T-helper 17 cell (primary cell): ENCODE measurements at regions not wholly inside any gene's neighbourhood (a gene's known extent, or its start where the extent isn't known, plus 50 kb on each side); places are given as distances from the start of the nearest gene placed in this dataset.

Experiments
- ATAC-seq: fragments of 150-1000 bp; cut with Tn5 transposase; 2 replicates; pipeline ENCODE4 v1.10.0; 2021; ENCODE audit warnings: mild to moderate bottlenecking, moderate library complexity
- DNase-seq, 3 donors: peaks; one replicate each; pipeline versions ENCODE4 v3.0.0 to v3.0.0-alpha.2; 2020 to 2021
- H3K9me3 ChIP-seq: one replicate; pipeline ENCODE4 v1.7.0; 2013; ENCODE audit warnings: low read length, mild to moderate bottlenecking; ENCODE audit not compliant: control insufficient read depth, poor library complexity, severe bottlenecking
- H3K27ac Mint-ChIP-seq: one replicate; pipeline ENCODE4 v1.8.0; 2022; ENCODE audit warnings: mild to moderate bottlenecking, moderate library complexity, mixed read lengths
- H3K27me3 Mint-ChIP-seq: one replicate; pipeline ENCODE4 v1.8.0; 2022; ENCODE audit warnings: mixed read lengths
- H3K36me3 Mint-ChIP-seq: one replicate; pipeline ENCODE4 v1.8.0; 2022; ENCODE audit warnings: low read depth, mixed read lengths
- H3K4me1 Mint-ChIP-seq: one replicate; pipeline ENCODE4 v1.8.0; 2022; ENCODE audit warnings: mild to moderate bottlenecking, mixed read lengths
- H3K4me3 Mint-ChIP-seq: one replicate; pipeline ENCODE4 v1.8.0; 2022; ENCODE audit warnings: mild to moderate bottlenecking, moderate library complexity, mixed read lengths

DNA sequence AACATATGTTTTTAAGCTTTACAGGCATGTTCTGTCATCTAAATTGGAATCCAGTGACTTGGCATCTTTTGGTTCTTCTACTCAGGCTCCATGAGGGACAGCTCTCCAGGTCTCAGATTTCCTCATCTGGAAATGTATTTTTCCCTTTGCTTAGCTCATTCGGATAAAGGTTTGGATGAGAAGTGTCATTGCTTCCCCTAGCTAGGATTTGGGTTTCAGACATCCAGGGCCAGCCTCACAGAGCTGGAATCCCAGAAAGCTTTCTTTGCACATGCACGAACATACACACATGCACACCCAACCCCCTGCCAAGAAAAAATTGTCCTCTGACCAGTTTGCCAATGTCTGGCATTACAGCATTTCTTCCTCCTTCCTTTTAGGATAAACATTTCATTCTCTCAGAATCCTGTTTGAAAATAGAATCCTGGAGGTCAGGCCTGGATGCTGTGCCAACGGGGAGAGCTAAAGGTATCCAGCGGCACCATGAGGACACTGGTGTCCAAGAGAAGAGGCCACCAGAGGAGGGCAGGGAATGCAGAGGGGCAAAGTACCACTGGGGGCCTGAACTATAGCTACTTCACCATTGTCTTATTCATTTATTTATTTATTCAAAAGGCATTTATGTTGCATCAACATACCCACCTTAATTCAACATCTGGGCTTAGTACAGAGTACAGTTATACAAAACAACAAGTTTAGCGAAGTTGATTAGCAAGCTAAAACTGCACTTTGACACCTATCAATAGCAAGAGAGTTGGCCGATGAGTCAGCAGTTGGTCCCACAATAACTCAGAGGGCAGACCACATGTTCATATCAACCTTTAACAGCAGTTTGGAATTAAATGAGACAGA, 97.9 kb upstream of the ATL2 start:
- Mint-ChIP-seq H3K4me3 (no peak overlapping the region), H3K27ac (no peak overlapping the region), H3K36me3 (peaks cover 11% of the 10 kb centered on the region), H3K4me1 (peaks cover 5% of the 10 kb centered on the region), H3K27me3 (peaks cover 31% of the 10 kb centered on the region)
- H3K9me3 ChIP-seq: no peaks in the 10 kb centered on the region
- no peak for DNase-seq
- no peak for ATAC-seq

DNA sequence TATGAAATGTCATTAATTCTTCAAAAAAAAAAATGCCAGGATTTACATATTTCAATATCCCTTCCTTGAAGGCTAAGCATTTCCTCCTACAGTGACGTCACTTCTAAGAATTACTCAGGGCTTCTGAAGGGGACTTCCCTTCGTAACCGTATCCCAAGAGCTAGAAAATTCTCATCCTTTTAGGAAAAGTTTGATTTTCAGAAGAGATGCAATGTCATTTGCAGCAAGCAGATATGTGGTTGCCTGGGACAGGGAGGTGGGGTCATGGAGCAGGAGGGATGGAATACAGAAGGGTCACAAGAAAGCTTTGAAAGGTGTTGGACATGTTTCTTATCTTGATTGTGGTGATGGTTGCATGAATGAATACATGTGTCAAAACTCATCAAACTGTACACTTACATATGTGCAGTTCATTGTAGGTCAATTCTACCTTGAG, 97.0 kb upstream of the ATL2 start:
- no peaks in the 10 kb centered on the region for H3K9me3 ChIP-seq
- Mint-ChIP-seq H3K27ac (no peak overlapping the region), H3K27me3 (peaks cover 31% of the 10 kb centered on the region), H3K4me1 (peaks cover 5% of the 10 kb centered on the region), H3K4me3 (no peak overlapping the region), H3K36me3 (peaks cover 11% of the 10 kb centered on the region)
- DNase-seq: no peak
- no peak for ATAC-seq

DNA sequence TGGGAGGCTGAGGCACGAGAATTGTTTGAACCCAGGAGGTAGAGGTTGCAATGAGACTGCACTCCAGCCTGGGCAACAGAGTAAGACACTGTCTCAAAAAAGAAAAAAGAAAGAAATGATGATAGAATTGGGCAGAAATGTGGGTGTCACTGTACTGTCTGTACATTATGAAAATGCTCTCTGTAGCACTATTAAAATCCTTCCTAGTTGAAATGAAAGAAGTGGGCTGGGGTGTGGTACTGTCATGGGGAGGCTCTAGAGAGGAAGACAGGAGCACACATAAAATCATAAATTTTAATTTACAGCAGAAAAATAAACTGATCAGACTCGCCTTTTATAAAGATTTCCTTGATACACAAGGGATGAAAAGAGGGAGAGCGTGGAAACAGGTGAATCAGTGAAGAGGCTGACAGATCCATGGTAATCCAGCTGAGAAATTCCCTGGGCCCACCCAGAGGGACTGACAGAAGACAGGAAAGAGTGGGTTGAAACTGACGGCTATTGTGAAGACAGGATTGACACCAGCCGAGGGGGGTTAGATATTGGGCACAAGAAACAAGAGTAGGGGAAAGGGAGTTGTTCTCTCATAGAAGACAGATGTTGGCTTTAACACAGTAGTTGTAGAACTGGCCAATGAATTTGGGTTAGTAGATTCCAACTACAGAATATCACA, 96.4 kb upstream of the ATL2 start:
- ATAC-seq: no peak
- peaks cover 5% of the 10 kb centered on the region for H3K4me1 Mint-ChIP-seq
- H3K4me3 Mint-ChIP-seq: no peak overlapping the region
- peaks cover 11% of the 10 kb centered on the region for H3K36me3 Mint-ChIP-seq
- peak overlapping the region; percentile 5 for H3K27ac Mint-ChIP-seq
- no peaks in the 10 kb centered on the region for H3K9me3 ChIP-seq
- H3K27me3 Mint-ChIP-seq: peaks cover 31% of the 10 kb centered on the region
- DNase-seq: no peak

DNA sequence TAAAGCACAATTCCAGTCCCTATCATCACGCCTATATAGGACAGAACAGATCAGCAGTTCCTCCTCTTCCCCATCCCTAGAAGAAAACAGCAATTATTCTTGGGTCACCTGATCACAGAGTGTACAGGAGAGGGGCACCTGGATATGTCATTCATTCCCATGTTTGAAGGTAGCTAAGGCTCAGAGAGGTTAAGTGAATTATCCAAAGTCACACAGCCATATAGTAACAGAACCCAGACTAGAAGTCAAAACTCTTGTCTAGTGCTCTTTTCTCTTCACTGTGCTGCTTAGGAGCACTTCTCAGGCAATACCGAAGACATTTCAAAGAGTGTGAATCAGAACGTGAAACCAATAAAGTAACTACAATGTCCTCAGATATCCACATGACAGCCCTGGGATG, 93.0 kb upstream of the ATL2 start:
- H3K36me3 Mint-ChIP-seq: peaks cover 11% of the 10 kb centered on the region
- no peak overlapping the region for H3K4me3 Mint-ChIP-seq
- H3K4me1 Mint-ChIP-seq: peaks cover 2% of the 10 kb centered on the region
- no peak overlapping the region for H3K27ac Mint-ChIP-seq
- DNase-seq (no peak), ATAC-seq (no peak)
- H3K27me3 Mint-ChIP-seq: peaks cover 20% of the 10 kb centered on the region
- no peaks in the 10 kb centered on the region for H3K9me3 ChIP-seq

DNA sequence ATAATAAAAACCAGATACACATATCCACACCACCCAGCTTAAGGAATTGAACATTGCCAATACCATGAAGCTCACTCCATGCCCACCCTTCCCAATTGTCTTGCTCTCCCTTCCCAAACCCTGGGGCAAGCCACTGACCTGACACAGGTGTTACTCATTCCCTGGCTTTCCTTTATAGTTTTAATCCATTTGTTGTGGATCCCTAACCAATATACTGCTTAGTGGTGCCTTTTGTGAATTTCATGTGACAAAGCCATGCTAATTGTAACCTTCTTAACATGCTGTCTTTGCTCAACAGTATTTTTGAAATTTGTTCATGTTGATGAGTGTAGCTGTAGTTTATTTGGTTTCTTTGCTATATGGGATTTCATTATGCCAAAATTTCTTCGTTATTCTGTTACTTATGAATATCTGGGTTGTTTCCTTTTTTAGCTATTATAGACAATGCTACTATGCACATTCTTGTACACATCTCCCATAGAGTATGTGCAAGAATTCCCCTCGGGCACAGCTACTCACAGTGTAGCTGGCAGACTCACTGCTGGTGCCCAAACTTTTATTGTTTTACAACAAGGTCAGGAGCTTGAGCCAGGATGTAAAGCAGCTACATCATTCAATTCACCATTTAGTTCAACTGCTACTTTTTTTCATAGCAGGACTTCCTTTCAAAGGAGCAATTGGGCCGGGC, 90.8 kb upstream of the ATL2 start:
- no peak overlapping the region for H3K27ac Mint-ChIP-seq
- no peak overlapping the region for H3K4me3 Mint-ChIP-seq
- H3K36me3 Mint-ChIP-seq: peaks cover 6% of the 10 kb centered on the region
- DNase-seq (no peak), ATAC-seq (no peak)
- no peaks in the 10 kb centered on the region for H3K9me3 ChIP-seq
- peaks cover 2% of the 10 kb centered on the region for H3K4me1 Mint-ChIP-seq
- H3K27me3 Mint-ChIP-seq: peaks cover 16% of the 10 kb centered on the region

DNA sequence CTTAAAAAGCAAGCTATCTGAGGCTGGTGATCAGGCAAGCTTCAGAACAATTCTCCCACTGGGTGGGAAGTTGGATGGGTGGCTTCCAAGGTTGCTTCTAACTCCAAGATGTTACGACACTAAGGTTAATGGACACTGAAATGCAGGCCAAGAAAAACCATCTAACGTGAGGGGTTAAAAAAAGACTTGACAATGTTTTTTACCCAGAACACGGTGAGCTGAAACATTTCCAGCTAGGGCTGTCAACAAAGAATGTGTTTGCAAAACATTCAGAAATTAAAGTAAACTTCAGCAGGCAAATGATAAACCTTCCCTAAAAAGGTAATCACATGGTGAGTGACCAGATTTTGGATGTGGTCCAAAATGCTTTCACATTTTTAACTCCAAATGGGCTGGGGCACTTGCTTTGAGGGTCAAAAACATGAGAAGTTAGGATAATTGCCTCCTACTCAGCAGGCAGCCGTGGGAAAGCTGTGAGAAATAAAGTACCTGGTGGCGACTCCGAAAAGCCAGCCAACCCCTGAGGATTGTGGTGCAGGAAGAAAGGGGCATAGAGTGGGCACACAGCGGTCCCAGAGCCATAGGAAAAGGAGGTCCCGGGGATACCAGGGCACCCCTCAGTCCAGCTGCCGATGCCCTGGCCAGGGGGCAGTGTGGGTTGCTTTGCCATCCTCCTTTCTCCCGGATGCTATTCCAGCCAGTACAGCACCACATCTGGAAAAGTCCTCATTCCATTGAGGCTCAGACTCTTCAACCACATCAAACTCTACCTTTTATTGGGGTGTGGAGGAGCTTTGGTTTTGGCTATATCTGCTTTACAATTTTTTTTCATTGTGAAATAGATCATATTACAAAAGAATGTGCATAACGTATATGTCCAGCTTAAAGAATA, 90.0 kb upstream of the ATL2 start:
- peaks cover 2% of the 10 kb centered on the region for H3K36me3 Mint-ChIP-seq
- H3K27ac Mint-ChIP-seq: no peak overlapping the region
- H3K27me3 Mint-ChIP-seq: peaks cover 12% of the 10 kb centered on the region
- ATAC-seq (no peak), DNase-seq (no peak)
- no peak overlapping the region for H3K4me3 Mint-ChIP-seq
- no peaks in the 10 kb centered on the region for H3K9me3 ChIP-seq
- H3K4me1 Mint-ChIP-seq: no peaks in the 10 kb centered on the region

DNA sequence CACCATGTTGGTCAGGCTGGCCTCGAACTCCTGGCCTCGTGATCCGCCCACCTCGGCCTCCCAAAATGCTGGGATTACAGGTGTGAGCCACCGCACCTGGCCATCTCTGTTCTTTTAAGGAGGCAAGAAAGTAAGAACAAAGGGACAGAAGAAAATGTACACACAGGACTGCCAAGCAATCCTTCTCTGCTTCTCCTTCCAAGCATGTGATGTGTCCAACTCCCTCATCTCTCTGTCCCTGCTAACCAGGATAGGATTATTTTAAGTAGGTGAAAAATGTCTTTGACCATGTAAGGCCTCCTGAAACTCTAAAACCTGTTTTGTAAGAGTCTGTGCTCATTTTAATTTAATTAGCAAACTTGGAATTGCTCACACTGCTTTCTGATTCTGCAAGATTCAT, 89.3 kb upstream of the ATL2 start:
- DNase-seq: no peak
- H3K9me3 ChIP-seq: no peaks in the 10 kb centered on the region
- H3K4me1 Mint-ChIP-seq: no peaks in the 10 kb centered on the region
- H3K4me3 Mint-ChIP-seq: no peak overlapping the region
- no peaks in the 10 kb centered on the region for H3K36me3 Mint-ChIP-seq
- H3K27me3 Mint-ChIP-seq: peaks cover 12% of the 10 kb centered on the region
- no peak for ATAC-seq
- H3K27ac Mint-ChIP-seq: no peak overlapping the region

DNA sequence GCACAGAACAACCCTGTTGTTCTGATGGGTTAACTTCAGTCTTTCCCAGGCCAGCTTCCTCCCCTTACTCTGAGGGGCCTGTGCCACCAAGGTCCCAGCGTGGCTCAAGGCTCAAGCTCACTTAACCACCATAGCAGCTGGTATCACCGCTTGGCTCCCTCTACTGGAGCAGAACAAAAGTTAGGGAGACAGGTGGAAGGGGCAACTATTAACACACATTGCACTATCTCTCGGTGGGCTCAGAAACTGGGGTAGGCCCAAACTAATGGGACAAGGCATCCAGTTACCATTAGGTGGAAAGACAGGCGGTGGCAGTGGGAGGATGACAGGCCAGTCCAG, 88.7 kb upstream of the ATL2 start:
- H3K9me3 ChIP-seq: no peaks in the 10 kb centered on the region
- Mint-ChIP-seq H3K27me3 (peaks cover 12% of the 10 kb centered on the region), H3K36me3 (no peaks in the 10 kb centered on the region), H3K27ac (no peak overlapping the region), H3K4me3 (no peak overlapping the region), H3K4me1 (no peaks in the 10 kb centered on the region)
- DNase-seq (no peak), ATAC-seq (peak; percentile 47)

DNA sequence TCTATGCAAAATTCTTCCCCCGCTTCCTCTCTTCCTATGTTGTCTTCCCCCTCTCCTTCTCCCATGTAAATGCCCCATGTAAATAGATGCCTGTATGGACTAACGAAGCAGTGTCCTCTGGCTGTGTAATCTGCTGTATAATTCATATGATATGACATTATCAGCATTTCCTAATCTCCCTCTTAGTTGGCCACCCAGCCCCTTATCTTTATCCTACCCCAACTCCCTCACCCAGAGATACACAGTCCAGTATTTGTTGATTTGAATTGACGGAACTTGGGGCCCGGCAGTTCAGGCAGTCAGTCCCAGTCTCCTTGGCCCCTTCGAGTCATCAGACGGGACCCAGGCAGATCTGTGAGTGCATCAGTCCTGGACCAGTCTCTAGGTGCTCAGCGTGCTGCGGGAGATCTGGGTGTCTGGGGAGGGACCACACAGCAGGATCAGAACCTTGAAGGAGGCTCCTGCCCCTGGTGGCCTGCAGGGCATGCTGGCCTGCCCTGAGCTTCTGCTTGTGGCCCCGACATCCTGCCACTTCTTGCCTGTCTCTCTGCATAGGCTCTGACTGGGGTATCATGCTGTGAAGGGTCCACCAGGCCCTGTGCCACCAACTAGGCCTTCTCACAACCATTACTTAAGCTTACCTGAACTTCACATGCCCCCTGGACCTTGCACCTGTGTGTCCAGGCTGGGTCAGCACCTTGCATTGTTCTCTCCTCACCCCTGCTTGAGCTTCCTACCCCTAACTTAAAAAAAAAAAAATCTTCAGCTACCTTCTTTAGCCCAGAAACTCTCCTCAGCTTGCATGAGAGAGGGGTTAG, 88.1 kb upstream of the ATL2 start:
- no peak overlapping the region for H3K27ac Mint-ChIP-seq
- no peaks in the 10 kb centered on the region for H3K36me3 Mint-ChIP-seq

DNA sequence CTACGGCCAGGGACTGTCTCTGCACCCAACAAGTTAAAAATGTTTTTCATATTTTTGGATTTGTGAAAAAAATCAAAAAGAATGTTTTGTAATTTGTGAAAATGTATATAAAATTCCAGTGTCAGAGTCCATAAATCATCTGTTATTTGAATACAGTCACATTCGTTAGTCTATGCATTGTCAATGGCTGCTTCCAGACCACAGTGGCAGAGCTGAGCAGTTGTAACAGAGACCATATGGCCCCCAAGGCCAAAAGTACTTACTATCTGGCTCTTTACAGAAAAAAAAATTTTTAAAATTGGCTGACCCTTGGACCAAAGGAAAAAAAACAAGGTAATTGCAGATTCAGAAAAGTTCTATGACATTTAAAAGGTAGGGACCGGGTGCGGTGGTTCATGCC, 86.7 kb upstream of the ATL2 start:
- Mint-ChIP-seq H3K27me3 (peaks cover 20% of the 10 kb centered on the region), H3K4me1 (no peaks in the 10 kb centered on the region), H3K36me3 (no peaks in the 10 kb centered on the region), H3K4me3 (no peak overlapping the region), H3K27ac (no peak overlapping the region)
- DNase-seq (no peak), ATAC-seq (no peak)
- no peaks in the 10 kb centered on the region for H3K9me3 ChIP-seq

More for the DNA sequence above, 88.1 kb upstream of the ATL2 start:
- Mint-ChIP-seq H3K4me3 (no peak overlapping the region), H3K4me1 (no peaks in the 10 kb centered on the region), H3K27me3 (peaks cover 16% of the 10 kb centered on the region)
- ATAC-seq (no peak), DNase-seq (no peak)
- H3K9me3 ChIP-seq: no peaks in the 10 kb centered on the region

DNA sequence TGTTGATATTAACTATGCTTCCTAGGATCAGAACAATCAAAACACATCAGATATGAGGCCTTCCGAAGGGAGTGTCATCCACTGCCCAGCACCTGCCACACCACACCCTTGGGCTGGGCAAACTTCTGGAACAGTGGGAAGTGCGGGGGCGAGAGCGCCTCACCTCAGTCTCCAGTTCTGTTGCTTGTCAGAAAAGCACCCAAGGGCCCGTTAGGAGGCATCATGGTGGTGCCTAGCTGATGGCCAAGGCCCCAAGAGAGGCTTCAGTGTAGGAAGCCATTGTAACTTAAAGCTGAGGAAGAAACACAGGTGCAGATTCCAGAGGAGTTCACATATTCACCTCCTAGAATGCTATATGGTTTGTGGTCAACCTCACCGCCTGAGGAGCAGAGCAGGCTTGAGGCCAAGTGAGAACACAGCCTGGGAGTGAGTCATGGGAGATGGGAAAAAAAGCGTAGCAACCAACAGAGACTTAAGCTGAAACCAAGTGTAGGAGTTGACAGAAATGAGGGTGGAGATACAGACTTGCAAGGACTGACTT, 85.1 kb upstream of the ATL2 start:
- H3K9me3 ChIP-seq: no peaks in the 10 kb centered on the region
- Mint-ChIP-seq H3K27me3 (peaks cover 34% of the 10 kb centered on the region), H3K4me3 (no peak overlapping the region), H3K36me3 (peaks cover 5% of the 10 kb centered on the region), H3K4me1 (peaks cover 2% of the 10 kb centered on the region), H3K27ac (no peak overlapping the region)
- ATAC-seq: no peak
- no peak for DNase-seq

DNA sequence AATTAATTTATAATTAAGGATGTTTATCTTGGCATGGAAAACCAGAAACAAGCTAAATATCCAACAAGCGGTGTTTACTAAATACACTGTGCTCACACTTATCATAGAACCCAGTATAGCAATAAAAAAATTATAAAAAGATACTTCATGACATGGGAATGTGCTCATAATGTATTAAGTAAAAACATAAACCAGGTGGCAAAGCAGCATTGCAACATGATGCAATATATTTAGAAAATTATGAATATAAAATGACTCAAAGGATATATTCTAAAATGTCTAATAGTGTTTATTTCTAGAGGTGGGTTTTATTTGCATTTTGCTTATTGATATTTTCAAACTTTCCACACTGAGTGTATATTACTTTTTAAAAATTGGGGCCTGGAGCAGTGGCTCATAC, 84.4 kb upstream of the ATL2 start:
- H3K27me3 Mint-ChIP-seq: peaks cover 36% of the 10 kb centered on the region
- no peak overlapping the region for H3K27ac Mint-ChIP-seq
- ATAC-seq: no peak
- H3K9me3 ChIP-seq: no peaks in the 10 kb centered on the region
- peaks cover 2% of the 10 kb centered on the region for H3K4me1 Mint-ChIP-seq
- peaks cover 5% of the 10 kb centered on the region for H3K36me3 Mint-ChIP-seq
- no peak overlapping the region for H3K4me3 Mint-ChIP-seq
- no peak for DNase-seq
